ENCODE measurements at regions not wholly inside any gene's neighbourhood (a gene's known extent, or its start where the extent isn't known, plus 50 kb on each side); places are given as distances from the start of the nearest gene placed in this dataset.

DNA sequence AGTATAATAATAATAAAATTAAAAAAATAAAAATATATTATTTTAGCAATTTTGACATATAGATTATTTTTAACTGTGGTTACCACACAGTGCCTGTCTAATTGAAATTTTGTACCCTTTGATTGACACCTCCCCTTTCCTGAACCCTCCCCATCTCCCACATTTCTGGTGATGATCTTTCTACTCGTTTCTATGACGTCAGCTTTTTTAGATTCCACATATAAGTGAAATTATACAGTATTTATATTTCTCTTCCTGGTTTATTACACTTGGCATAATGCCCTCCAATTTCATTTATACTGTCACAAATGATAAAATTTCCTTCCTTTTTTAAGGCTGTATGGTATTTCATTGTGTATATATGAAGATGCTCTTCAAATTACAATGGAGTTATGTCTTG is 258.1 kb upstream of the PTCHD4 start:
- DNase-seq, result no peak

DNA sequence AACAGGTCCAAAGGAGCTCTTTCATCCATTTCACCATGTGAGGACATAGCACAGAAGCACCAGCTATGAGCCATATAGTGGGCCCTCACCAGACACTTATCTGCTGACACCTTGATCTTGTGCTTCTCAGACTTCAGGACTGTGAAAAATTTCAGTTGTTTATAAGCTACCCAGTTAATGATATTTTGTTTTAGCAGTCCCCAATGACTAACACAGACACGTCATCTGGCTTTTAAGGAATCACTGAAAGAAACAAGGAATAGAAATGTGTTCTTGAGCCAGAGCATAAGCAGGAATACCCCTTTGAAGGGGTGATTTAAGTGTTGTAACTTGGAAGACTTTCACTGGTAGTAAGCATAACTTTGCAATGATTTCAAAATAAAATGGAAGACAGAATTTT is 214.7 kb upstream of the PTCHD4 start:
- DNase-seq, result no peak

DNA sequence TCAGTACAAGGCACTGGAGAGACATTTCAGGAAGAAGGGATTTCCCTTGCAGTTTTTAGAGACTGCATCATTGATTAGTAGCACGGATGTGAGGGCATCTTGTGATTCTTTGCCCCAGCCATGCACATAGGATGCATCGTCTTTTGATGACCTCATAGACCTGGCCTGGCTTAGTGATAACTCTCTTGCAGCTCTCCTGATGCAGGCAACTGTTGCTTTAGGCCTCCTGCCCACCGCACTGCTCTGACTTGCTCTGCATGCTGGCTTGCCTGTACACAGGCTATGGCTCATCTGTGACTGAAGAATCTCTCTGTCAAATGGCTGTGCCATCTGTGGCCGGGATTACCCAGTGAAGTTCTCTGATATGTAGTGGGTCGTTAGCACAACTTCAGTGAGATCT is 207.7 kb upstream of the PTCHD4 start:
- DNase-seq, result no peak

DNA sequence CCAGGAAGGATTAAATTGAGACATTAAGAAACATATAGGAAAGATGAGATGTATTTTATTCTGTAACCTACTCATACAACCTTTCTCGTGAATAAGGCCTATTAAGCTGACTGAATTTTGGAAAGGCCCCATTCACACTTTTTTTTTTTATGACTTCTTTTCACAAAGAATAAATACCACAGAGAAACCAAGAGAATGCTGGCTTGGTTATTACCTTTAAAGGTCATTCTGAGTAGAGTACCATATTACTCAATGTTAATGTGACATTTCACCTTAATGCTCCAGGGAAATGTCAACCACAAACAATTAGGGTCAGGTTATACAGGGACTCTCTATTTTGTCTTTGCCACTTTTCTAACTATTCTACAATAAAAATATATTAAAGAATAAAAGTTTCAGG is 204.9 kb upstream of the PTCHD4 start:
- DNase-seq, result no peak

DNA sequence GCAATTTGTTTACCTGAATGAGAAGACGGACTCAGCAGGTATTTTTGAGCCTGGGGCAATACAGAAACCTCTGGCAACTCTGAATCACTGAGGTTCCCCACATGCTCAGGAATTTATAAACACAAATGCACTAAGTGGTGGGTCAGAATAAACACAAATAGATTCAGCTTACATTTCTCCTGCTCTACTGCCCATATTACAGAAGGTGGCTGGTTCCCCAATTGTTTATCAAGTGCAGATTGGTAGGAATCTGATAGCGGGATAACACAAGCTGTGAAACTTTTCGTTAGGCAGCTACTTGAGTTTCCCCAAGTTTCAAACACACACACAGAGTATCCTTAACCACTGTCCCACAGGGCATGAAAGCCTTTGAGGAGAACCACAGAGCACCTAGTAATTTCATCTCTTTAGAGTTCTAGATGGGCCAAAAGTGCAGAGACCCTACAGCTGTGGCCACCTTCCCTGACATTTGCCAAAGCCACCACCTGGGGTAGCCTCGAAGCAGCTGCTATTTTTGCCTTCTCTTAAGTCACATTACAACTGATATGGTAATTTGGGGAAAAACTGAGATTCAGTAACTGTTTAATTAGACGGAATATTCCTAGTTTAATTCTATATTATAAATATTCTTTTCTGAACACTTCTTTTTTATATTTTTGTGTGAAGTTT is 204.2 kb upstream of the PTCHD4 start:
- DNase-seq, result no peak

DNA sequence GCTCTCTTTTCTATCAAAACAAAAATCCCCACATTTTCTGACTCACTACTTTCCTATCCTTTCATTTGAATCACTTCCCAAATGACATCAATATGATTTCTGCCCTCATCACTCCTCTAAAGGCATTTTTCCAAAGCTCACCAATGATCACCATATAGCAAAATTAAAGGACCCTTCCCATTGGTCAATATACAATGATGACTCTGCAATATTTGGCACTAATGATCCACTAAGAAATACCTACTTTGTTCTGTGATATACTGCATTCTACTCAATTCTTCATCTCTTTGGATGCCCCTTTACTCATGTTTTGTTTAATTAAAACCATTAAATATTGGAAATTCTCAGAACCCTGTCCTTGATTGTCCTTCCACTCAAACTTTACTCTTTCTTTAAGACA is 200.3 kb upstream of the PTCHD4 start:
- no peak for DNase-seq

DNA sequence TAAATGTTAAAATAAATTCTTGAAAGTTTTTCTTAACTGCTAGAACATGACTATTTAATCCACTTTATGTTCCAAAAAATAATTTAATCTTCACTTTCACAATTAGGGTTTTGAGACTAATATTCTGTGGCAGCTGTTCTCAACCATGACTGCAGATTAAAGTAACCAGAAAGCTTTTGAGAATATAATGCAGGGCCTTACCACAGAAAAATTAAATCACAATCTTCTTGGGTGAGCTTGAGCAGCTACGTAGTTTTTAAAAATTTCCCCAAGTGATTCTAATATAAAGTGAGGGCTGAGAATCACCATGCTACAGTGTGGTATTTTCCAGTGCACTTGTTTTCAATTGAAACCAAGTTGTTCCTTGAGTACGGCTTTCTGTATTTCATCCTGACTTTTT is 196.6 kb upstream of the PTCHD4 start:
- DNase-seq, result no peak

DNA sequence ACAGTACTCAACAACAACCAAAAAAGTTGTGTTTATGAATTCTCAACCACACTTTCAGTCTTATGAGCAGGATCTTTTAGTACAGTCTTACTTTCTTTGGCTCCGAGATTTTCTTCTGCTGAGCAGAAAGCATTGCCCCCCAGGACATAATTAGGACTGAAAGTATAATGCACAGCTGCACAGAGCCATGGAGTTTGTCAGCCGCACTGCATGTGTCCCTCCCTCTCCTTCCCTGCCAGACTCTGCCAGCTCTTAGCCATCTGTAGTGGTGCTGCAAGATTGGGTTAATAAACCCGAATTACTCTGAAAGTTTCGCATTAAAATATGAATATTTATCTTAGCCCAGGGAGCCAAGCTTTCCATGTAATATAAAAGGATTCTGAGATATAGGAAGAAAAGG is 179.6 kb upstream of the PTCHD4 start:
- no peak for DNase-seq

DNA sequence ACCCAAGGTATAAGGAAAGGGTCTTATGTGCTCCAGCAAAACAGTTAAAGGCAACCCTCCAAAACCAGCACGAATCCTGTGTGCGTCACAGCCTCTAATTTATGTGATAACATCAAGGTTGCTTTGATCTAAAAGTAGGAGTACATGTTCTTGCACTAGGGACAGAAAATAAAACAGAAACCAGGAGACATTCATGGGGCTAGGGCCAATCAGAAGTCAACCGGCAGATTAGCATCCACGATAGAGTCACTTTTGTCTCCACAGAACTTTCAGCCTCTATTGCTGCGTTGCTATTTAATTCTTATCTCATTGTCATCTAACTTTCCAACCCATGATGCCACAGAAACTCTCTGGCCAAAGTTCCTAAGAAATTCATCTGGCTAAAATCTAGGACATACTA is 178.8 kb upstream of the PTCHD4 start:
- no peak for DNase-seq

DNA sequence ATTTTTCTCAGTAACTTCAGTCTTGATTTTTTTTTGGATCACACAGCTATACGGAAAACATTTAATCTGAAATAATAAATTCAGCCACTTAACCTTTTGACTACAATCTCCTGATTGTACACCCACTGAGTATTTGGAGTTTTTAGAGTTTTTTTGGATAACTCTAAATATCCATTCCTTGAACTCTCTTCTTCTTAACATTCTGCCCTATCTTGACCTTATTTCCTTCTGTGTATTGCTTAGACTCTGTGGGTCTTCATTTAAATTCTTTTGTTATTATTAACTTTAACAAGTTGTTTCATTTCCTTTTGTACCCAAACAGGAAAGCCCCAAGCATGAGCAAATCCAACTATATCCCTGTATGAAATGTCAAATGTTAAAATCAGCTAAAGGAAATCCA is 170.2 kb upstream of the PTCHD4 start:
- no peak for DNase-seq

DNA sequence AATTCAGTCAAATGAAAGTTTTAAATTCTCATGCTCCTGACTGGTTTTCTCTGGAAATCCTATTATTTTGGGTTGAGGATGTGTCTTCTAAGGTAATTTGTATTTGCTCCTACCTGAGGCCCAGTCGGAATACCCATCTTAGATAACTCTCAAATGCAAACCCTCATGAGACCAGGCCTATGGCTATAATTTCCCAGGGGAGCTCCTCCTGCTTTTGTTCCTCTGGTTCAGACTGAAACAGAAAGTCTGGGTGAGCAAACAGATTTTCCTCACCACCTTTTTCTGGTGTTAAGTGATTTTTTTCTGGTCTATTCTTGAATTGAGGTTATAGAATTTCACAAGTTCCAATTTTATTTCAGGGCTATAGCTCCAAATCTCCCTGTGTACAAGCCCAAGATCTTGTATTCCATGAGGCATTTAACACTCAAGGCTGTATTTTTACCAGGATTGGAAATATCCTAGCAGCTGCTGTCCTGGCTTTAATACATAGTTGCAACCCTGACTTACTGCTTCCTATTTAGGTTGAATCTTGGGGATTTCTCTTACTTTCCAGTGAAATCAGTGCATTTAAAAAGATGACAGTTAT is 169.1 kb upstream of the PTCHD4 start:
- no peak for DNase-seq

DNA sequence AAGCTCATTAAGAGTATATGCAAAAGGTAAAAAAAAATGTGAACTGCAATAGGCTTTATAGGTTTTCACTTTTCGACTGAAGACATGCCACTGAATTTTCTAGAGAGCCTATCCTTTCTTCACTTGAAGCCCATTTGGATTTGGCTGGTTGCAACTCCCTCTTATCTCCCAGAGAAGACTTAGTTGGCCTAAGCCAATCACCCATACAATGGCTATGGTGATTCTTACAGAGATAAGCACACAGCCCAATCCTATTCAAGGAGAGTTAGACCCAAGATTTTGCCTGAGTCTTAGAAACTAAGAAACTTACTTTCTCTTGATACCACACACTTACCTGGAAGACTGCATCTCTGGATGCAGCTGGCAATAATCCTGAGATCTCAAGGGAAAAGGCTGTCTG is 167.3 kb upstream of the PTCHD4 start:
- no peak for DNase-seq

DNA sequence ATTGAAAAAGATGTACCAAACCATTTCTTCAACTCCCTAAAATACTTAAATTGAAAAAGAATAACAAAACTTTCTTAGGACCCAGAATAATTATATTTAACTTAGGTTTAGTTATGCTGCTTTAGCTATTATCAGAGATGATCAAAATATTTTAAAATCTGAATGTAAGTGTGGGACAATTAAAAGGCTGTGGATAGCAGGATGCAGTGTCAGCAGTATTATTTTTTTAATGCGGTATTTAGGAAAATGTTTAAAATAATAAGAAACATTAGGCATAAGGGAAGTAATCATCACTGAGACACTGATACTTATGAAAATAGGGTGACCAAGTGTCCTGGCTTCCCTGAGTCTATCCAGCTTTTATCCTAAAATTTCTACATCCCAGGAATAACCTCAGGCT is 161.5 kb upstream of the PTCHD4 start:
- DNase-seq, result no peak

DNA sequence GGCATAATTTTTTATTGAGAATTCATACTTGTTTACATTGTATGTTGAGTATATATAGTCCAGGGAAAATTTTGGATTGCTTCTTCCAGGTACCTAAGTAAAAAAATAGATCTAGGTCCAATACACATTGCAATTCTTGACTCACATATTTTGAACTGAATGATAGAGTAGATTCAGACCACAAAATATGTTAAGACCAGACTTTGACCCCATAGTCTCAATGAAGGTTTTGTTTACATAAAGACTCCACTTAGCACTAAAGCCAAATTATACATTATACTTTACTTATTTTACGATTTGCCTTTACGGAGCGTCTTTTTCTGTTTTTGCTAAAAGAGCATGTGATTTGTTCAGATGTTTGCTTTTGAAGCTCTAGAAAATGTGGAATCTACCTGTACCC is 144.1 kb upstream of the PTCHD4 start:
- no peak for DNase-seq

DNA sequence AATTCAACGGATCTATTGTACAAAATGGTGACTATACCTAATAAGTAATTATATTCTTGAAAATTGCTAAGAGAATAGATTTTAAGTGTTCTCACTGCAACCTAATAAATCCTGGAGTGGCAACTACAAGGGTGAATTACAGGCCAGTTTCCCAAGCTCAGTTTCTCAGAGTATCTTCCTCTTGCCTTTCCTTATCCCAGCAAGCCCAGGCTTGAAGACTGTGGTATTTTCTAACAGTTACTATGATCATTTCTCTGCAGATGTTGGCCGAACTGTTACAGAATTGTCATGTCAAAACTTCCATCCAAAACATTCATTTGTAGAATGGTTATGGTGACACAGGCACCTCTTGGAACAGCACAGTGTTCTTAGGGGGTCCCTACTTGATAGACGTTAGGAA is 138.1 kb upstream of the PTCHD4 start:
- DNase-seq, result no peak

DNA sequence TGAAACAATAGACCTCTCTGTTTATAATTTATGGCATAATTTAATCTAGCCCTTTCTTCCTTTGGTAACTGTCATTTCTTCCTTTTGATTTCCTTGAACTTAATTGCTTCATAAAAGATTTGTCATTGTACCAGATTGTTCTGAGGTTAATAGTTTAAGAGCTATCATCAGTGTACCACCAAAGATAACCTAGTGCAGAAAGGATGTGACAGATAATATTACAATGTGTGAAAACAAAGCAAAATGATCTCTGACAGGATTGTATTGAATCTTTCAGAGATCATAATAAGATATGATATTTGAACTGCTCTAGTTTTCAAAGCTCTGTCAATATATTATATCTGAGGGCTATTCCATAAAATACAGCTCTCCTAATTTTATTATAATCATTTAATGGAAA is 132.1 kb upstream of the PTCHD4 start:
- no peak for DNase-seq

DNA sequence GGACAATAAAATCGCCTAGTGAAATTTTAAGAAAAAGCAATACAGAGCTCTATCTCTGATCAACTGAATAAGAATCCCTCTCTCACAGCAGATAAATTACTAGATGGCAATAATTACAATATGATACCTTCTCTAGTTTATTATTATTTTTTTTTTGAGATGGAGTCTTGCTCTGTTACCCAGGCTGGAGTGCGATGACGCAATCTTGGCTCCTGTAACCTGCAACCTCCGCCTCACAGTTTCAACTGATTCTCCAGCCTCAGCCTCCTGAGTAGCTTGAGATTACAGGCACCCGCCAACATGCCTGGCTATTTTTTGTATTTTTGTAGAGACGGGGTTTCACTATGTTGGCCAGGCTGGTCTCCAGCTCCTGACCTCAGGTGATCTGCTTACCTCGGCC is 129.3 kb upstream of the PTCHD4 start:
- DNase-seq, result no peak

DNA sequence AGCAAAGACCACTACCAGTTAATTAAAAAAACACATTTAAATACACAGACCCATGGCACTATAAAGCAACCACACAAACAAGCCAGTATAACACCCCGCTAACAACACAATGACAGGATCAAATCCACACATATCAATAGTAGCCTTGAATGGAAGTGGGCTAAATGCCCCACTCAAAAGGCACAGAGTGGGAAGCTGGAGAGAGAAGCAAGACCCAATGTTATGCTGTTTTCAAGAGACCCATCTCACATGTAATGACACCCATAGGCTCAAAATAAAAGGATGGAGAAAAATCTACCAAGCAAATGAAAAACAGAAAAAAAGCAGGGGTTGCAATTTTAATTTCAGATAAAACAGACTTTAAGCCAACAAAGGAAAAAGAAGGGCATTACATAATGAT is 125.4 kb upstream of the PTCHD4 start:
- DNase-seq, result no peak

DNA sequence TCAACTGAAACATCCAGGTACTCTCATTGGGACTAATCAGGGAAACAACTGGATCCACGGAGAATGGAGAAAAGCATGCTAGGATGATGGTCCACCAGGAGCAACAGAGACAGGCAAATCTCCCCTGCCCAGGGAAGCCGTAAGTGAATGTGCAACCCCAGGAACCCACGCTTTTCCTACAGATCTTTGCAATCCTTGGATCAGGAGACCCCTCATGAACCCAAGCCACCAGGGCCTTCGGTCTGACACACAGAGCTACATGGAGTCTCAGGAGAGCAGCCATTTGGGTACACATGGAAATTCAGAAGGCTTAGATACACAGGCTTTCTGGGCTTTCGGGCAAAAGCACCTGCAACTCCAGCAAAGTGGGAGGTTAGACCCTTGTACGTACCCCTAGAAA is 122.1 kb upstream of the PTCHD4 start:
- DNase-seq, result no peak

DNA sequence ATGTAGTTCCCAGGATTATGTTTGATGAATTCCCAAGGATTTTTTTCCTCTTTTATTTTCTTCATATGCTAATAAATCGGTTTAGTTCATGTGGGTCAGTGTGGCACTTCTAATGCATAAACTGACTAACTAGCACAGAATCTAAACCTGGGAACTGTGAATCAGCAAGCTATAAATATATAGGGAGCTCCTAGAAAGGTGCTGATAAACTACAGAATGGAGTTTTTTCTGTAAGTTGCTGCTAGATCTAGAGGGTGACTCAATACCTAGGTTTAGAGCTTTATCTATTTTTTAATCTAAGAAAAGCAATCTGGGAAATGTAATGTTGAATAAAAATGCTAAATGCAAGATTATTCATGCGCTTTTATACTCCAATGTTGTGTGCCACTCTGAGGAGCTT is 118.8 kb upstream of the PTCHD4 start:
- DNase-seq, result no peak

DNA sequence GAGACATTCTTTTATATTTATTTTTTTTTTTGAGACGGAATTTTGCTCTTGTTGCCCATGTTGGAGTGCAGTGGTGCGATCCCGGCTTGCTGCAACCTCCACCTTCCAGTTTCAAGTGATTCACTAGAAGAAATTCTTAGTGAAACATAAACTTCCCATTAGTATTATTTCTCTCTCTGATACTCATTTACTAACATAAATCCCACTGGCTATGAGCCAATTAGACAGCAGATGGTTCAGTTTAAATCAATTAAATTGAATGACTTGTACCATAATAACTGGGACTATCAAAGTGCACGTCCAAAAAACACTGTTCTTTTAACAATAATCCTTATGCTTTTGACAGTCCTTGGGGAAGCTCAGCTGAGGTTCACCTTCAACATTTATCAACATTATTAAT is 111.2 kb upstream of the PTCHD4 start:
- DNase-seq, result no peak

DNA sequence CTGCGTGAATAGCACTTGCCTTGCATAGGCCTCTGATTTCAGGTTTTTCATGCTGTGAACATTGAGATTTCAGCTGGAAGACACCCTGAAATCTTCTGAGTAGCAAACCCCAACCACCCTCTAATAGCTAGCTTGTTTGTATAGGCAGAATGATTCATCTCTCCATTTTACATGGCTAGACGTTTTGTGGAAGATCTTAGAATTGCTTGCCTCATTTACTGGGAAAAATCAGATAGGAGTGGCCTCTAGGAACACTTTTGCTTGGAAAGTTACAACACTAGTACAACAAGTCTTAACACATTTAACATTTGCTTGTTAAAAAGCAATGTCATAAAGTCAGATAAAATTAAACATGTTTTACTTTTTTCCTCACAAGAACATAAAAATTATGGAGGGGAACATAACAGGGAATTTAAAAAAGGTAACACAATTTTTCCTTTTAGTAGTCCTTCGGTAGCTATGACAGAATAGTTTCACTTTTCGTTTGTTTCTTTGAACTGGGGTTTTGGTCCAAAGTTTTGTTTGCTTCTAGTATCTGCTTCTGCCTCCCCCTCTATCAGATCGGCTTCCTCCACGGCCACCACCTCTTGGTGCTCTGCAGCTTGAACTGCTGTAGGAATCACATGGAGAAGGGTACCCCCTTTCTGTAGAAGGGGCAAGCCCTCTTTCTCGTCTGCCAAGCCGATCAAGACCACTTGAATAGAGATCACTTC is 102.2 kb upstream of the PTCHD4 start:
- no peak for DNase-seq

DNA sequence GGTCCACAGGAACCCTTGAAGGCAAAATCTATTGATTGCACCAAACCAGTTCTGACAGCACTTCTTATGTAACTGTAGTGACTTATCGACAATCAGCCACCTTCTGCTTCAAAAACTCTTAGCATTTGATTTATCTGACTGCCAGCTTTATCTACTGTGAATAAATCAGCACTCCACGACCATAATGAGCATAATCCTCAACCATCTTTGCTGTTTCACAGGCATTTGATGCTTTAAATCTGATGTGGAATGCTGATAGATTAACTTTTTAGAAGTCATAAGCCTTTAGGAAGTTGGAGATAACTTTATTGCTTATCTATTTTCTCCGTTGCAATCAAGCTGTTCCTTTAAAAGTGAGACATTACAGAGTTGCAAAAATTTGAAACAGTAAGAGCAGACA is 101.5 kb upstream of the PTCHD4 start:
- DNase-seq, result no peak

DNA sequence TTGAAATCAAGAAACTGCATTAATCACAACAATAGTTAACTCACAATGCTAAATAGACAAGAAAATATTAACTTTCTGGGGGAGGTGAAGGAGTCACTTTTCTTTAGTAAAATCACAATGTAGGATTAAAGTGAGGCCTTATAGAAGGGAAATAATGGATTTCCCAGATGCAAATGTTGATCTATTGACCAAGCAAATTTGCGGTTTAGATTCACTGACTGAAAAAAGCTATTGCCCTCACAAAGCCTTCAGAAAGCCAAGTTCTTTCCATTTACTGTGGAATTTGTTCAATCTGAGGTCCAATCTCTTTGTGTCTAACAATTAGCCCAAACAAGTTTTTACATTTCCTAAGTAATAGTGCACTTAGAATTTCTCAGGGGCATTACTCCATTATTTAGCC is 95.1 kb upstream of the PTCHD4 start:
- no peak for DNase-seq

DNA sequence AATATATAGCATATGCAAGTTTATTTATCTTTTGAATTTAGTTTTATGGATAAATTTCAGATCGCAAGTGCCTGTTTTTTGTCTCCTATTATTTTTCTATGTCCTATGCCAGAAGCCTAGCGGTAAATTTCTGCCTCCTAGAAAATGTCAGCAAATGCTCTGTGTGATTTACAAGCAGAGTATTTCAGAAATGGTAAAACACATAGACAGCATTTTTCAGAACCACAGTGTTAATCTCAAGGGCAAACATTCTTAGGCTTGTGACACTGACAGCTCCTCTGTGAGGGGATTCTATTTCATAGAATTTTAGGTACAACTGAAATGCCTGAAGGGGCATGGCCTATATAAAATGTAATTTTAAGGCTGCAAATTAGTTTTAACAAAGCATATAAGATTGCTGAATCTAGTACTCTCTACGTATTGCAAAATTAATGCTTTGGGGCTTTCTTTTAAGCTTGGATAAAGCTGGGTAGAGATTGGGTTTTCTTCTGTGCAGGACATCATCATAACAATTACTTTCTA is 89.9 kb upstream of the PTCHD4 start:
- DNase-seq, result no peak
